ENCODE measurements at regions not wholly inside any gene's neighbourhood (a gene's known extent, or its start where the extent isn't known, plus 50 kb on each side); places are given as distances from the start of the nearest gene placed in this dataset.

DNA sequence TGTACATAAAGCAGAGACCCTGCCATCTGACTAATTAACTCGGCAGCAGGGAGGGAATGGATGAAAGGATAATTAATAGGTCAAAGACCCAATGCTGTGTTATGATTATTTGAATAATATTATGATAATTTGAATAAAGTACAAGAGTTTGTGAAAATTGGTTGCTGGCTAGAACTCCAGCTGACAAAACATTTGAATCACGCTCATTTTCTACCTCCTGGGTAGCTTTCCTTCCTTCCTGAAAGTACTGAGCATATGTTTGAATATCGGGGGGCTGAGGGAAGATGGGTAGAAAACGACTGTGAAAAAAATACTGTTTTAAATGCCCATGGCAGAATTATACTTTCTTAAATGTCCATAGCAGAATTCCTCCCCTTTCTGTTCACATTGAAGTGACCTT is 243.6 kb upstream of the RBMS1 start:
- TF ChIP-seq, protein P1, sequence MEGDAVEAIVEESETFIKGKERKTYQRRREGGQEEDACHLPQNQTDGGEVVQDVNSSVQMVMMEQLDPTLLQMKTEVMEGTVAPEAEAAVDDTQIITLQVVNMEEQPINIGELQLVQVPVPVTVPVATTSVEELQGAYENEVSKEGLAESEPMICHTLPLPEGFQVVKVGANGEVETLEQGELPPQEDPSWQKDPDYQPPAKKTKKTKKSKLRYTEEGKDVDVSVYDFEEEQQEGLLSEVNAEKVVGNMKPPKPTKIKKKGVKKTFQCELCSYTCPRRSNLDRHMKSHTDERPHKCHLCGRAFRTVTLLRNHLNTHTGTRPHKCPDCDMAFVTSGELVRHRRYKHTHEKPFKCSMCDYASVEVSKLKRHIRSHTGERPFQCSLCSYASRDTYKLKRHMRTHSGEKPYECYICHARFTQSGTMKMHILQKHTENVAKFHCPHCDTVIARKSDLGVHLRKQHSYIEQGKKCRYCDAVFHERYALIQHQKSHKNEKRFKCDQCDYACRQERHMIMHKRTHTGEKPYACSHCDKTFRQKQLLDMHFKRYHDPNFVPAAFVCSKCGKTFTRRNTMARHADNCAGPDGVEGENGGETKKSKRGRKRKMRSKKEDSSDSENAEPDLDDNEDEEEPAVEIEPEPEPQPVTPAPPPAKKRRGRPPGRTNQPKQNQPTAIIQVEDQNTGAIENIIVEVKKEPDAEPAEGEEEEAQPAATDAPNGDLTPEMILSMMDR (conservative IDR thresholded peaks at IDR 0.05; ENCODE audit: low read length): no peak
- no peak for TF ChIP-seq EZH2phosphoT487 (IDR thresholded peaks at IDR 0.05; ENCODE audit: borderline replicate concordance)
- H3K9me3 ChIP-seq (ENCODE audit: insufficient read depth, low read depth, low read length): no peaks in the 10 kb centered on the region
- no peak overlapping the region for H3K4me3 ChIP-seq (ENCODE audit: low read length, poor library complexity, severe bottlenecking)
- no peaks in the 10 kb centered on the region for H3K36me3 ChIP-seq (ENCODE audit: insufficient read depth, low read length)
- no peaks in the 10 kb centered on the region for H3F3A ChIP-seq (ENCODE audit: low read depth)
- H3K9me2 ChIP-seq (replicated peaks; ENCODE audit: low read depth, low read length): no peaks in the 10 kb centered on the region
- H3K4me2 ChIP-seq (ENCODE audit: low read depth, low read length, poor library complexity, severe bottlenecking): no peak overlapping the region
- H3K79me2 ChIP-seq (ENCODE audit: insufficient read depth, low read length): no peaks in the 10 kb centered on the region
- H3K9ac ChIP-seq (ENCODE audit: low read depth, low read length, poor library complexity, severe bottlenecking): no peak overlapping the region
- H3K4me1 ChIP-seq (ENCODE audit: insufficient read depth, low read length, poor library complexity, severe bottlenecking): peaks cover 23% of the 10 kb centered on the region
- no peaks in the 10 kb centered on the region for H4K20me1 ChIP-seq (ENCODE audit: insufficient read depth, low read length, poor library complexity, severe bottlenecking)
- H2AFZ ChIP-seq (ENCODE audit: low read length): no peak overlapping the region
- H3K27me3 ChIP-seq (ENCODE audit: insufficient read depth, low read length, poor library complexity, severe bottlenecking): no peaks in the 10 kb centered on the region

DNA sequence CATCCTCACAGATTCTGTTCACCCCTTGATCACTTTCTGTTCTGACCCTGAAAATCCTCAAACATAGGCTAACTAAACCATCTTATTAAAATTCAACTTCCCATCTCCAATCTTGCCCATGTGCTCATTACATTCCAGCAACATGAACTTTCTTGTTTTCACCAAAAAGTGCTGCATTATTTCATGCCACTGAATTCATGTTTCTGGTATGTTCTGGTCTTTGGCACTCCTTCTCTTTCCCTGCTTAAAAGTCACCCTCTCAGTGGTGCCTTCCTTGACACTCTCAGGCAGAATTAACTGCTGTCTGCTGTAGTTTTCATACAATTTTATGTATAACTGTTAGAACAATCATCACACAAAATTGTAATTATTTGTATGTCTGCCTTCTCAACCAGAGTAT is 247.7 kb upstream of the RBMS1 start:
- no peaks in the 10 kb centered on the region for H3F3A ChIP-seq (ENCODE audit: low read depth)
- no peak overlapping the region for H3K9ac ChIP-seq (ENCODE audit: low read depth, low read length, poor library complexity, severe bottlenecking)
- H2AFZ ChIP-seq (ENCODE audit: low read length): no peak overlapping the region
- H3K79me2 ChIP-seq (ENCODE audit: insufficient read depth, low read length): no peaks in the 10 kb centered on the region
- H3K4me3 ChIP-seq (ENCODE audit: low read length, poor library complexity, severe bottlenecking): no peak overlapping the region
- H3K4me1 ChIP-seq (ENCODE audit: insufficient read depth, low read length, poor library complexity, severe bottlenecking): peaks cover 22% of the 10 kb centered on the region
- H4K20me1 ChIP-seq (ENCODE audit: insufficient read depth, low read length, poor library complexity, severe bottlenecking): no peaks in the 10 kb centered on the region
- H3K27me3 ChIP-seq (ENCODE audit: insufficient read depth, low read length, poor library complexity, severe bottlenecking): no peaks in the 10 kb centered on the region
- H3K9me2 ChIP-seq (replicated peaks; ENCODE audit: low read depth, low read length): no peaks in the 10 kb centered on the region
- H3K9me3 ChIP-seq (ENCODE audit: insufficient read depth, low read depth, low read length): no peaks in the 10 kb centered on the region
- H3K36me3 ChIP-seq (ENCODE audit: insufficient read depth, low read length): no peaks in the 10 kb centered on the region
- H3K4me2 ChIP-seq (ENCODE audit: low read depth, low read length, poor library complexity, severe bottlenecking): no peak overlapping the region
- TF ChIP-seq, protein P1 (conservative IDR thresholded peaks at IDR 0.05; ENCODE audit: low read length): no peak
- no peak for TF ChIP-seq EZH2phosphoT487 (IDR thresholded peaks at IDR 0.05; ENCODE audit: borderline replicate concordance)

DNA sequence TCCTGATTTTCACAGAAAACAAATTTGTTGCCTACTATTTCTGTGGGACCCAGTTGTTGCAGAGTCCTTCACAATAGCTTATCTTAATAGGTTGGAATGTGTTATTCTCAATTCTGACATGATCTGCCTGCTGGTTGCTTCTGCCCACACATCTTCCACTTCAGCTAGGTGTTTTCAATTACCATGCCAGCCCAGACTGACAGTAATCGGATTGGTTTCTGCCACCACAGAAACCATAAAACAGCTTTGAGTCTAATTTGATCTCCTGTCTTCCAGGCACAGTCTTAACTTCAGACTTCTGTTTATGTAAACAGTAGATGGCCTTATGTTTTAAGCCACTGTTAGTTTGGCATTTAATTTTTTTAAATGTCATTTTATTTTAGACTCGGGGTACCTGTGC is 248.2 kb upstream of the RBMS1 start:
- Histone ChIP-seq H3K4me1 (ENCODE audit: insufficient read depth, low read length, poor library complexity, severe bottlenecking) (peaks cover 17% of the 10 kb centered on the region), H3K9me3 (ENCODE audit: insufficient read depth, low read depth, low read length) (no peaks in the 10 kb centered on the region), H3K36me3 (ENCODE audit: insufficient read depth, low read length) (no peaks in the 10 kb centered on the region), H3K79me2 (ENCODE audit: insufficient read depth, low read length) (no peaks in the 10 kb centered on the region), H3K9ac (ENCODE audit: low read depth, low read length, poor library complexity, severe bottlenecking) (no peak overlapping the region), H3K4me3 (ENCODE audit: low read length, poor library complexity, severe bottlenecking) (no peak overlapping the region), H4K20me1 (ENCODE audit: insufficient read depth, low read length, poor library complexity, severe bottlenecking) (no peaks in the 10 kb centered on the region), H3K9me2 (replicated peaks; ENCODE audit: low read depth, low read length) (no peaks in the 10 kb centered on the region), H3K4me2 (ENCODE audit: low read depth, low read length, poor library complexity, severe bottlenecking) (no peak overlapping the region), H3K27me3 (ENCODE audit: insufficient read depth, low read length, poor library complexity, severe bottlenecking) (no peaks in the 10 kb centered on the region), H3F3A (ENCODE audit: low read depth) (no peaks in the 10 kb centered on the region), H2AFZ (ENCODE audit: low read length) (no peak overlapping the region)
- TF ChIP-seq EZH2phosphoT487 (IDR thresholded peaks at IDR 0.05; ENCODE audit: borderline replicate concordance): no peak
- TF ChIP-seq, protein P1 (conservative IDR thresholded peaks at IDR 0.05; ENCODE audit: low read length): no peak

Data from Loucy (cell line).